GM18858 (cell line): ENCODE measurements at regions not wholly inside any gene's neighbourhood (a gene's known extent, or its start where the extent isn't known, plus 50 kb on each side); places are given as distances from the start of the nearest gene placed in this dataset.
"Not testable (repeated sequence)": the region's sequence is repeated elsewhere in the genome, so short reads cannot be mapped to it uniquely, and the experiment has no call there.

ENCODE experiments used
- ATAC-seq: cut with Tn5 transposase; IDR thresholded peaks from one replicate; pipeline ENCODE4 v1.9.1; 2021; ENCODE audit not compliant: unreplicated experiment

DNA sequence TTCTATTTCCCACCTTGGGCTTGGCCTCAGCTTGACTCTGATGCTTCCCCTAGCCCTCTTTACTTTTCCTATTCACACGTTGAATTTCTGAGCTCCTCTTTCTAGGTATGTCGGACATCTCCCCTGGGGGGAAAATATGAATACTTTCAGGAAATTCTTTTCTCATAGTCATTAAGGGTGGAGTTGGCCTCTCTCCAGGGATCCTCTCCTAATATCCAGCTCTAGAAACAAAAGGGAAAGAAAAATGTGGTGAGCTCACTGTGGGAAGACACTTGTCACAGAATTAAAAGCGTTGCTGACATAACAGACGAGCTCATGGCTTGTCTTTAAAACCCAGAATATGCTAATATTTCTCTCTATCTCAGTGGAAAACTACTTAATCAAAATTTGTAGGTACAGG lies 132.7 kb upstream of the MEX3C start:
- ATAC-seq = no peak

GRCh38 chr18:51330739-51331138 lies 133.3 kb upstream of the MEX3C start:
- ATAC-seq = no peak

GRCh38 chr18:51337406-51337805 lies 139.9 kb upstream of the MEX3C start:
- no peak for ATAC-seq

- no peak for ATAC-seq
Measured at GRCh38 chr18:51339856-51340255, 142.4 kb upstream of the MEX3C start.

GRCh38 chr18:51340332-51340731 lies 142.9 kb upstream of the MEX3C start:
- ATAC-seq = no peak

GRCh38 chr18:51342815-51343214 lies 145.3 kb upstream of the MEX3C start:
- no peak for ATAC-seq

GRCh38 chr18:51345848-51346391 lies 148.4 kb upstream of the MEX3C start:
- no peak for ATAC-seq

GRCh38 chr18:51346404-51346803 lies 148.9 kb upstream of the MEX3C start:
- no peak for ATAC-seq

- no peak for ATAC-seq
Measured at GRCh38 chr18:51350081-51350480, 152.6 kb upstream of the MEX3C start.

GRCh38 chr18:51355841-51356240 lies 158.4 kb upstream of the MEX3C start:
- ATAC-seq = no peak

GRCh38 chr18:51360301-51360700 lies 162.8 kb upstream of the MEX3C start:
- not testable (repeated sequence) for ATAC-seq

DNA sequence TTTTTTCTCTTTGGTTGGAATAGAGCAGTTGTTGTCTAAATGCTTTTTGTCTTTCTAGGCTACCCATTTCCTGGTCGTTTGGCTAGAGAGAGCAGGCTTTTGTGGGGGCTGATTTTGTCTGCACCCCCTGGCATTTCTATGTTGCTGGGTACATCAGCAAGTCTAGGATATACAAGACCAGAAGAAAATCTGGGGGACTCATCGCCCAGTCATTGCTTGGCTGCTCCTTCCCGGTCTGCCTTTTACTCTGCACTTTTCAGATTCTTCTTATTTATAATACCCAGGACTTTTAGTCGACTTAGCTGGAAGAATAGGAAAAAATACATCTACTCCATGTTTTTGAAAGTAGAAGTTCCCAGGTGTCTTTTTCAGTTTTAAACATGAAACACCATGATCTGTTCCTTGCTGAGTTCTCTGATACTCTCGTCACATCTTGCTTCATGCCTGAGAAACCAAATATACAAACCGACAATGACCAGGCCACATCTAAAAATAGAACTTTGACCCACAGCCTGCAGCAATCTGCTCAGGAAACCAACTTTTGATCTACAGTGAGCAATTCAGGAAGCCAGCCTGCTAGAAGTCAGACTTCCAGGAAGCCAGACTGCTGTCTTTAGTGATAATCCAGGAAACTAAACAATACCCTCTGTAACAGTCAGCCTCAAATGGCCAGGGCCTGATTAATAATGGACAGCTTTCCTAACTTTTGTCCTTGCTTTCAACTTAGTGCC lies 163.8 kb upstream of the MEX3C start:
- no peak for ATAC-seq

DNA sequence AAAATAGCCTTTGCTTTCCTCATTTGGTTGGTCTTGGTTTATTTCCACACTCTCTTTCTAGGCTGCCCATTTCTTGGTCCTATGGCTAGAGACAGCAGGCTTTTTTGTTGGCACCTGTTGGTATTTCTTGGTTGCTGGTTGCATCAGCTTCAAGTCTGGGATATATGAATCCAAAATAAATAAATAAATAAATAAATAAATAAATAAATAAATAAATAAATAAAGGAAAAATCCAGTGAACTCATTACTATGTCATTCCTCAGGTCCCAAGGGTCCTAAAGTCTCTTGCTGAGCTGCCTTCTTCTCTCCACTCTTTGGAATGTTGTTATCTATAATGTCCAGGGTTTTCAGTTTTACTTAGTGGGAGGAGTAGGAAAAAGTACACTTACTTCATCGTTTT lies 165.9 kb upstream of the MEX3C start:
- ATAC-seq = no peak

DNA sequence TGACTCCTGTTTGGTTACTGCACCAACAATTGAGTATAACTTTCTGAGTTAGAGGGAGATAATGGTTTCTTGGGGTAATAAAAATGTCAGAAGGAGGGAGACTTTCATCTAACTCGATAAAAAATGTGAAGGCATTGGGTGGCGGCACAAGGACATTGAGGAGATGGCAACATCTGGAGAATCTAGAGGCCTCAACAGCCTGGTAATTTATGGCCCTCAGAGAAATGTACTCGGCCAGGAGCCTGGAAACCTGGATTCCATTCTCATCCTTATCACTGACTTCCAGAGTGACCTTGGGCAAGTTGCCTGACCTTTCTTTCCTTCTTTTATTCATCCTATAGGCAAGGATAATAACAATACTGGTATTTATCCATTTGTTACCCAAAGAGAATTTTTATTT lies 173.5 kb upstream of the MEX3C start:
- ATAC-seq = no peak

GRCh38 chr18:51371929-51372328 lies 174.4 kb upstream of the MEX3C start:
- no peak for ATAC-seq

GRCh38 chr18:51382081-51382480 lies 184.6 kb upstream of the MEX3C start:
- no peak for ATAC-seq

DNA sequence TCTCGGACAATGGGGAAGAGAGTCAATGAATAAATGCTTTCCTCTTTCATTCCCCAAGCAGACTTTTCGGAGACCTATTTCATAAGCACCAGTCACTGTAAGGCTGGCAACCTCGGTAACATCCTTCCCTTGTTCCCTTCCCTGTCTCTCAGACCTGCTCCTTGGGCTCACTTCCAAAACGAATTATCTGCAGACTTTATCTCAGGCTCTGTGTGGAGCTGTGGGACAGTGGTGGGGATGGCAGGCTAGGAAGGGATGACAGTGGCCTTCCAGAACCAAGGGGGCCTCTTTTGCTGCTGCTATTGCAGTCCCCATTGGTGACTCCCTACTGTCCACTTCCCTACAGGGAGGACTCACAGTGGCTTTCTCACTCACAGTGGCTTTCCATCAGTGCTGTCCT lies 185.6 kb upstream of the MEX3C start:
- ATAC-seq = no peak

DNA sequence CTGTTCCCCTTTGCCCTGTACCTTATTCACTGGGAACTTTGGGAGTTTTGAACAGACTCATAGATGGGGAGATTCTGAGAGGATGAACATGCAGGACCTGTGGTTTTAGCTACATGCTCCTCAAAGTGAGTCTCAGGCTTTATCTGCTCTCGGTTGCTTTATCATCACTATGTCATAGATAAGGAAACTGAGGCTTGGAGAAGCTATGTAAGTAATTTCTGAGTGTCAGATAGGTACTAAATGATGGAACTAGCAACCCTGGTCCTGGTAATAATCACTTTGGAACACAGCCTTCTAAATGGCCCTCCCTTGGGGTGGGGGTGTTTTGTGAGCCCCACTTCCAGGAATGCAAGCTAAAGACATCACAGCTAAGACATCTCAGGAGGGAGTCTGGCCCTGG lies 186.2 kb upstream of the MEX3C start:
- no peak for ATAC-seq

DNA sequence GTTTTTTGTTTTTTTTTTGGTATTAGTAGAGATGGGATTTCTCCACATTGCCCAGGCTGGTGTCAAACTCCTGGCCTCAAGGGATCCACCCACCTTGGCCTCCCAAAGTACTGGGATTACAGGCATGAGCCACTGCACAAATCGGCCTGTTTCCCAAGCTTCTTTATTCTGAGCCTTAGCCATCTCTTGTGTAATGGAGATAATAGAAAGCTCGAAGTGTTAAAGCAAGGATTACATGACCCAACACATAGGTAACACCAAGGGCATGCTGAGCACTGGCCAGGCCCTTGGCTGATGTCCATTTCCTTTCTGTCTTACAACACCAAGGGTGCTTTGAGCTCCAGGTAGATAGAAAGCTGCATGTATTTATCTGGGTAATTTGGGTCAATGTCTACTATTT lies 187.8 kb upstream of the MEX3C start:
- ATAC-seq = no peak

DNA sequence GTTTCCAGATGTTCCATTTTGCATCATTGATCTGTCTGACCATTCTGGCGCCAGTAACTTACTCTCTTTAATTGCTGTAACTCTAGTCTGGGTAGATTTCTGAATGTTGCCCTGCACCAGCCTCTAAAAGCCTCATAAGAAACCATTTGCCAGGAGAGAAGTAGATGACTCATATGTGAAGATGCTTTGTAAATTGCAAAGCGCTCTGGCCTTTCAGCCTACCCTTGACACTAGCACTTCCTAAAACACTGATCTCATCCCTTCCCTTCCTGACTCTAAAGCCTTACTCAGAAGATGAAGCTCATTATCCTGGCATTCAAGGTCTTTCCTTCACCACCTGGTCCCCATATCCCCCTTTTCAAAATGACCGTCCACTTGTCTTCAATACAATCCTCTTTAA lies 193.2 kb upstream of the MEX3C start:
- no peak for ATAC-seq

- no peak for ATAC-seq
Measured at GRCh38 chr18:51391215-51391614, 193.7 kb upstream of the MEX3C start.

DNA sequence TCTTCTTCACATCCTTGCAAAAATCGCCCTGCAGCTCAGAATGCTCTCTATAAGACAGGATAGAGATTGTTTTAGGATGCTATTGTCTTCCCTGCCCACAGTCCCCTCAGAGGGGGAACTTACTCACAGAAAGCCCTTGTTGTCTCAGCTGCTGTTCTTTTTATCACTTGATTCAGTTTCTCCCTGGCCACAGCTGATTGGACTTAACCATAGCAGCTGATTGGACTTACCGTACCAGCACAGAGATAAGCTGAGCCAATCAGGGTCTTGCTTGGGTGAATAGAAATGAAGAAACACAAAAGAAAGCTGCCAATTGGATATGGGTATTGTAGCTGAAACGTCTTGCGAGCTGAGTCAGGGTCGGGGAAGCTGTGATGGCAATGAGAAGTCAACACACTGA lies 194.2 kb upstream of the MEX3C start:
- no peak for ATAC-seq

GRCh38 chr18:51397347-51397962 lies 200.0 kb upstream of the MEX3C start:
- ATAC-seq = no peak
